ENCODE measurements at regions not wholly inside any gene's neighbourhood (a gene's known extent, or its start where the extent isn't known, plus 50 kb on each side); places are given as distances from the start of the nearest gene placed in this dataset.

- no peak for DNase-seq
Measured at GRCh38 chr5:126301056-126301455, 122.2 kb upstream of the GRAMD2B start.

- DNase-seq: no peak
Measured at GRCh38 chr5:126309860-126310259, 113.3 kb upstream of the GRAMD2B start.

- DNase-seq: no peak
Measured at GRCh38 chr5:126311766-126312165, 111.4 kb upstream of the GRAMD2B start.

- DNase-seq: no peak
Measured at GRCh38 chr5:126315341-126315740, 107.9 kb upstream of the GRAMD2B start.

GRCh38 chr5:126332326-126332725 lies 90.9 kb upstream of the GRAMD2B start:
- DNase-seq: no peak

- no peak for DNase-seq
Measured at GRCh38 chr5:126334760-126335159, 88.4 kb upstream of the GRAMD2B start.

- peak; percentile 56 for DNase-seq
Measured at GRCh38 chr5:126335886-126336285, 87.3 kb upstream of the GRAMD2B start.

- no peak for DNase-seq
Measured at GRCh38 chr5:126338635-126339034, 84.6 kb upstream of the GRAMD2B start.

- DNase-seq: peak; percentile 92
Measured at GRCh38 chr5:126339215-126339805, 83.9 kb upstream of the GRAMD2B start.

- DNase-seq: no peak
Measured at GRCh38 chr5:126341906-126342630, 81.1 kb upstream of the GRAMD2B start.

- DNase-seq: peak; percentile 86
Measured at GRCh38 chr5:126348855-126349635, 74.2 kb upstream of the GRAMD2B start.

- DNase-seq: no peak
Measured at GRCh38 chr5:126351153-126351552, 72.1 kb upstream of the GRAMD2B start.

- DNase-seq: peak; percentile 82
Measured at GRCh38 chr5:126354012-126354857, 69.0 kb upstream of the GRAMD2B start.

- no peak for DNase-seq
Measured at GRCh38 chr5:126354858-126355731, 68.1 kb upstream of the GRAMD2B start.

- DNase-seq: no peak
Measured at GRCh38 chr5:126355940-126356339, 67.3 kb upstream of the GRAMD2B start.

- no peak for DNase-seq
Measured at GRCh38 chr5:126357585-126358342, 65.4 kb upstream of the GRAMD2B start.

GRCh38 chr5:126358525-126358924 lies 64.7 kb upstream of the GRAMD2B start:
- no peak for DNase-seq

- DNase-seq: no peak
Measured at GRCh38 chr5:126359884-126360283, 63.3 kb upstream of the GRAMD2B start.

GRCh38 chr5:126360467-126360866 lies 62.7 kb upstream of the GRAMD2B start:
- DNase-seq: no peak

- DNase-seq: no peak
Measured at GRCh38 chr5:126363658-126364057, 59.6 kb upstream of the GRAMD2B start.

Data from eye (tissue), 1 donor.